GM13976 (cell line): ENCODE measurements at regions not wholly inside any gene's neighbourhood (a gene's known extent, or its start where the extent isn't known, plus 50 kb on each side); places are given as distances from the start of the nearest gene placed in this dataset.

ENCODE experiments used
- DNase-seq: peaks from one replicate; pipeline ENCODE4 v3.0.0; 2012; ENCODE audit warnings: low spot score
- CTCF ChIP-seq: IDR thresholded peaks from 2 replicates; pipeline ENCODE4 v1.5.1; 2012; ENCODE audit warnings: borderline replicate concordance, mild to moderate bottlenecking; ENCODE audit not compliant: insufficient read depth; ENCODE audit errors: extremely low read depth, missing control alignments, control extremely low read depth
- in situ Hi-C: fragments of 300-500 bp; cut with MboI; formaldehyde crosslinking; loops from one replicate; pipeline ENCODE4 v1.12.0; 2022; ENCODE audit warnings: low sequenced_read_pairs, mixed read lengths, inconsistent platforms; ENCODE audit not compliant: unreplicated experiment

GRCh38 chr10:131404886-131405285 is 93.4 kb upstream of the TCERG1L start:
- no peak for DNase-seq
- in situ Hi-C loops = no loop called here
- no peak for TF ChIP-seq CTCF

- in situ Hi-C loops = no loop called here
- TF ChIP-seq CTCF = no peak
- DNase-seq = no peak
Measured at GRCh38 chr10:131406676-131407392, 95.3 kb upstream of the TCERG1L start.

GRCh38 chr10:131418681-131419080 is 107.2 kb upstream of the TCERG1L start:
- in situ Hi-C loops = no loop called here
- no peak for DNase-seq
- TF ChIP-seq CTCF = no peak

- DNase-seq = no peak
- in situ Hi-C loops = no loop called here
Measured at GRCh38 chr10:131419797-131420196, 108.3 kb upstream of the TCERG1L start.

GRCh38 chr10:131420867-131421266 is 109.3 kb upstream of the TCERG1L start:
- no peak for DNase-seq
- TF ChIP-seq CTCF = no peak
- in situ Hi-C loops = no loop called here

More at GRCh38 chr10:131419797-131420196, 108.3 kb upstream of the TCERG1L start:
- TF ChIP-seq CTCF = no peak

- in situ Hi-C loops = no loop called here
- no peak for DNase-seq
- no peak for TF ChIP-seq CTCF
Measured at GRCh38 chr10:131421381-131421780, 109.9 kb upstream of the TCERG1L start.
